Heart left ventricle (tissue), 13 donors: ENCODE measurements at regions not wholly inside any gene's neighbourhood (a gene's known extent, or its start where the extent isn't known, plus 50 kb on each side); places are given as distances from the start of the nearest gene placed in this dataset.

Source experiments
- CTCF ChIP-seq, 12 donors: fragments of 200-600 bp; sonication (generic) in 4 of 12; IDR thresholded peaks; one replicate each; pipeline versions ENCODE4 v1.5.0 to v1.8.0; 2018 to 2022; ENCODE audit warnings: antibody characterized with exemption in 12 of 12, mild to moderate bottlenecking in 5 of 12
- POLR2A ChIP-seq, 2 donors: fragments of 450-650 bp; IDR thresholded peaks; one replicate each; pipeline ENCODE4 v1.6.1; 2017; ENCODE audit warnings: antibody characterized with exemption in 2 of 2, mild to moderate bottlenecking in 2 of 2, moderate library complexity in 2 of 2
- donor health status: ischemic (EF 13 %, LVEDD 7.1; RV severe dilation, severe dysfunction).
- donor health status: DM: no; HTN: yes; CAD: no.
- donor health status: DM: no; HTN: no; CAD: no.
- donor health status: ischemic (EF 25% LVEDD 6.9; RV normal size, moderate dysfunction).
- donor health status: ischemic (EF 25% LVEDD 5.7; RV mildly dilated, moderate dysfunction).
- donor health status: ischemic (EF 35%, LVEDD 5.7; RV mildly dilated, moderate dysfunction).
- donor health status: nonischemic (EF 11% LVEDD 7.7; RV severe dilation, severe dysfunction).
- donor health status: DM: yes; HTN: yes; CAD: no.
- donor health status: PGD.
- donor health status: ischemic (EF 29% LVEDD 5.4; RV normal size, mild dysfunction).
- donor health status: nonischemic (EF 23%, LVEDD 6.1; RV moderate dilation, normal function).

- TF ChIP-seq POLR2A (IDR thresholded peaks at IDR 0.05) (no peak), CTCF (IDR thresholded peaks at IDR 0.05) (no peak)
Observed at GRCh38 chr18:70920840-70921374, 632.1 kb downstream of the SOCS6 start.
